SJCRH30 (cell line): ENCODE measurements at regions not wholly inside any gene's neighbourhood (a gene's known extent, or its start where the extent isn't known, plus 50 kb on each side); places are given as distances from the start of the nearest gene placed in this dataset.

ENCODE experiments used
- DNase-seq, 2 experiments: peaks; one replicate each; pipeline ENCODE4 v3.0.0-alpha.2; 2015 to 2020
- H3K27ac ChIP-seq: fragments of 250-450 bp; sonication (Bioruptor Pico); 2 replicates; pipeline ENCODE4 v1.5.1; 2020; ENCODE audit warnings: mild to moderate bottlenecking, moderate library complexity
- H3K27me3 ChIP-seq: fragments of 250-450 bp; sonication (Bioruptor Pico); 2 replicates; pipeline ENCODE4 v1.5.1; 2020; ENCODE audit warnings: mild to moderate bottlenecking, moderate library complexity
- H3K36me3 ChIP-seq: fragments of 250-450 bp; sonication (Bioruptor Pico); 2 replicates; pipeline ENCODE4 v1.5.1; 2020; ENCODE audit warnings: mild to moderate bottlenecking, moderate library complexity
- H3K4me1 ChIP-seq: fragments of 250-450 bp; sonication (Bioruptor Pico); 2 replicates; pipeline ENCODE4 v1.5.1; 2020; ENCODE audit warnings: mild to moderate bottlenecking, moderate library complexity
- H3K4me3 ChIP-seq: fragments of 250-450 bp; sonication (Bioruptor Pico); 2 replicates; pipeline ENCODE4 v1.5.1; 2020; ENCODE audit warnings: mild to moderate bottlenecking, moderate library complexity
- H3K9me3 ChIP-seq: fragments of 250-450 bp; sonication (Bioruptor Pico); replicated peaks from 2 replicates; pipeline ENCODE4 v1.5.1; 2020; ENCODE audit warnings: mild to moderate bottlenecking, moderate library complexity

- peaks cover 24% of the 10 kb centered on the region for H3K4me1 ChIP-seq
- no peak overlapping the region for H3K27ac ChIP-seq
- H3K36me3 ChIP-seq, result no peaks in the 10 kb centered on the region
- H3K27me3 ChIP-seq, result no peaks in the 10 kb centered on the region
- DNase-seq, result no peak
- no peak overlapping the region for H3K4me3 ChIP-seq
- H3K9me3 ChIP-seq, result no peaks in the 10 kb centered on the region
Measured at GRCh38 chr3:72666447-72666755, 181.8 kb downstream of the SHQ1 start.

GRCh38 chr3:72665701-72666446 lies 182.4 kb downstream of the SHQ1 start:
- no peak overlapping the region for H3K4me3 ChIP-seq
- no peaks in the 10 kb centered on the region for H3K36me3 ChIP-seq
- no peaks in the 10 kb centered on the region for H3K27me3 ChIP-seq
- peaks cover 30% of the 10 kb centered on the region for H3K4me1 ChIP-seq
- no peaks in the 10 kb centered on the region for H3K9me3 ChIP-seq
- peak in 1 of 2 experiments; percentile 26 for DNase-seq
- H3K27ac ChIP-seq, result no peak overlapping the region

DNA sequence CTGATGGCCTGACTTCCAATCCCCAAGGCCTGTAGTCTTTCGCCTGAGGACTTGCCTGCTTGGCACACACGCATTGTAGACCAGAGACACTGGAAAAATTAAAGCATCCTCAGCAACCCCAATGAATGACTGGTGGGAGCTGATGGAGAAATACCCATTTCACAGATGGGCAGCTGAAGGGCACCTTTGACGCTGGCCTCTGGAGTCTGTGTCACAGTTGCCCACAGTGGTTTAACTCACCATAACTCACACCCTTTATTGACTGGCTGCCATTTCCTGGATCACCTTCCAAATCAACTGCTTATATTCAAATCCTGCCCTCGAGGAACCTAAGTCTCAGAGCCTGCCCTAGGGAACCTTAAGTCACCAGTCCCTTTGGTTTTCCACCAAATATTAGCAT lies 183.1 kb downstream of the SHQ1 start:
- Histone ChIP-seq H3K9me3 (no peaks in the 10 kb centered on the region), H3K4me1 (peaks cover 37% of the 10 kb centered on the region), H3K4me3 (no peak overlapping the region), H3K36me3 (no peaks in the 10 kb centered on the region), H3K27ac (no peak overlapping the region), H3K27me3 (no peaks in the 10 kb centered on the region)
- DNase-seq, result no peak

GRCh38 chr3:72664184-72664975 lies 183.9 kb downstream of the SHQ1 start:
- H3K9me3 ChIP-seq, result no peaks in the 10 kb centered on the region
- H3K27me3 ChIP-seq, result no peaks in the 10 kb centered on the region
- H3K27ac ChIP-seq, result peak overlapping the region; percentile 61
- H3K4me1 ChIP-seq, result peaks cover 44% of the 10 kb centered on the region
- H3K4me3 ChIP-seq, result no peak overlapping the region
- H3K36me3 ChIP-seq, result no peaks in the 10 kb centered on the region
- no peak for DNase-seq

DNA sequence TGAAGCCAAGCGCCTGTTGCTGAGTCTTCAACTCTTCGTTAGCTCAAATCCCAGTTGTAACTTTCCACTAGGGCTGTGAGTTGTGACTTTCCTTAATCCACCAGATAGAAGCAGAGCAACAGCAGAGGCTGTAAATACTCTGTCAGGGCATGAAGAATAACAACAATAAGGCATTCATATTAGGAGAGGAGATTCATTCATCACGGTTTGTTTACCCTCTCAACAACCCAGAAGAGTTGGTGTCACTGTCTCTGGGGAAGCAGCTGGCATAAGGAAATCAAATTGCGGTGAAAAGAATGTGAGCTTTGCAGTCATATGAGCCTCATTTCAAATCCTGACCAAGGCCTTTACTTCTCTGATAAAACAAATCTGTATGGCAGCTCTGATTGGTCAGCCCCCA lies 184.8 kb downstream of the SHQ1 start:
- DNase-seq, result peak; percentile 74 to 91

DNA sequence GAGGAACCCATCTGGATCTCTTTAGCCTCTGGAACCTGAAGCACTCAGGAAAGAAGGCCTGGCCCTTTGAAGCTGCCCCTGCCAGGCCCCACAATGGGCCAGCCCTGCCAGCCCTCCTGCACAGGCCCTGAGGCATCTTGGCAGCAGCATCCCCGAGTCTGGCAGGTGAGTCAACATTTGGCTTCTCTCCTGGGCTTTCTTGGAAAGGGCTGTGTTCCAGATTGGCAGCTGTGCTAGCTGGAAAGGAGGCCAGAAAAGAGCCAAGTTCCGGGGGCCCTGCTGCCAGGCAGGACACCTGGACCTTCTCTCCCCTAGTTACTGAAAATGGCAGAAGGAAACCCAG lies 187.2 kb downstream of the SHQ1 start:
- Histone ChIP-seq H3K4me3 (no peak overlapping the region), H3K27ac (no peak overlapping the region), H3K36me3 (no peaks in the 10 kb centered on the region), H3K9me3 (no peaks in the 10 kb centered on the region), H3K27me3 (no peaks in the 10 kb centered on the region), H3K4me1 (peaks cover 47% of the 10 kb centered on the region)
- peak; percentile 54 to 68 for DNase-seq

More for the DNA sequence above, 184.8 kb downstream of the SHQ1 start:
- H3K4me1 ChIP-seq, result peaks cover 47% of the 10 kb centered on the region
- H3K9me3 ChIP-seq, result no peaks in the 10 kb centered on the region
- no peaks in the 10 kb centered on the region for H3K27me3 ChIP-seq
- H3K36me3 ChIP-seq, result no peaks in the 10 kb centered on the region
- peak overlapping the region; percentile 61 for H3K27ac ChIP-seq
- H3K4me3 ChIP-seq, result no peak overlapping the region

- Histone ChIP-seq H3K36me3 (no peaks in the 10 kb centered on the region), H3K9me3 (no peaks in the 10 kb centered on the region), H3K4me1 (peaks cover 47% of the 10 kb centered on the region), H3K4me3 (no peak overlapping the region), H3K27me3 (no peaks in the 10 kb centered on the region), H3K27ac (no peak overlapping the region)
- no peak for DNase-seq
Measured at GRCh38 chr3:72660270-72661114, 187.8 kb downstream of the SHQ1 start.

DNA sequence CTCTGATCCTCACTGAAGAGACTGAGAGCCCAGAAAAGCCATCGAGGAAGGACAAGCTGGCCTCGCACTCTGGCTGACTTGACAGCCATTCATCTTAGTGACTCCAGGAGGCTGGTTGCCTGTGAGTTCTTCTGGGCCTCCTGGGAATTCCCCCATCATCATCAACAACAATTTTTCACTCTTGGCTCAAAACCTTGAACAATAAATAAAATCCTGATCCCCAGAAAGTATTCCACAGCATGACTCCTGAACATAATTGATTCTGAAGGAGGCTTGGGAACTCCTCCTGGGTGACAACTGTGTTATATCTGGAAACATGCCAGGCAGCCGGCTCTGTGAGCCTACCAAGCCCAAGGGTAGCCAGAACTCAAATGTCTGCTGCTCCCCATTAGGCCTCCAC lies 188.6 kb downstream of the SHQ1 start:
- Histone ChIP-seq H3K27me3 (no peaks in the 10 kb centered on the region), H3K27ac (no peak overlapping the region), H3K4me1 (peaks cover 47% of the 10 kb centered on the region), H3K9me3 (no peaks in the 10 kb centered on the region), H3K36me3 (no peaks in the 10 kb centered on the region), H3K4me3 (no peak overlapping the region)
- peak; percentile 35 to 64 for DNase-seq

DNA sequence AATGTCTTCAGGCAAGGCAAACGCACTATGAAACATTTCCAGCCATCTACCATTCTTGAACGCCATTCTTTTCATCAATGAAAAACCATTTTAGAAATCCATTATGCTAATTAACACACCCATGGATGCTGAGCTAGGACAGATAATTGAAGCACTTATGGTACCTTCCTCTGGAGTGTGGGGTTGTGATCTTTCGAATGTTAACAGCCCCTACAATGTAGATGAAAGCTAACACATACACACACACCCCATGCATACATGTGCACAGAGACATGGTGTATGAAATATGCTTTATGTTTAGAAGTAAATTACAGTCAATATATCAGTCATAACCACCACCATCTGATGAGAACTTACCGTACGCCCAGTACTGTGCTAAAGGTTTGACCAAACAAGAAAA lies 189.1 kb downstream of the SHQ1 start:
- Histone ChIP-seq H3K27ac (no peak overlapping the region), H3K9me3 (no peaks in the 10 kb centered on the region), H3K4me1 (peaks cover 46% of the 10 kb centered on the region), H3K36me3 (no peaks in the 10 kb centered on the region), H3K4me3 (no peak overlapping the region), H3K27me3 (no peaks in the 10 kb centered on the region)
- DNase-seq, result no peak

DNA sequence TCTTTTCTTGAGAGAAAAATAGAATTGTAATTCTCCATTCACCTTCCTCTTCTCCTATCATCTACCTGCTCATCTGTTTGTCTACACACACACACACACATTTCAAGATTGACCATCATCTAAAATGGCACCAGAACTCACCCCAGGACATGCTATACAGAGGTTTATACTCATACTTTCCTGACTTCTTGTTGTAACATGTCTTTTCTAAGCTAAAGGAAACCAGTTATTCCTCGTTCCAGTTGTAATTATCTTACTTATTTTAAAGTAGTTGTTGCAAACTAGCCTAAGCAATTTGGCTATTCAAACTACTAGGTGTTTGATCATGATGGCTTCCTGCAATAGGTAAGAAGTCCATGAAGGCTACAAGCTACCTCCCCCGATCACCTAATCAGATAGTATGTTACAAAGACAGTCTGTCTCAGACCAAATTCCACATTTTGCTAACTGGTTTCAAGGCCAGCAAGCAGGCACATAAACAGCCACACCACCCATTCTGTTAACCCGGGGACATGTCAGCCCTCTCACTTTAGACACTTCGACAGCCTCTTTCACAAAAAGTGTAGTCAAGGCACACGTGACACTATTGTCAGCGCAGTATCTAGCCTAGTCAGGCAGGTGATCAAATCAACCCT lies 189.7 kb downstream of the SHQ1 start:
- no peaks in the 10 kb centered on the region for H3K27me3 ChIP-seq
- H3K4me1 ChIP-seq, result peaks cover 40% of the 10 kb centered on the region
- no peak overlapping the region for H3K27ac ChIP-seq
- H3K36me3 ChIP-seq, result no peaks in the 10 kb centered on the region
- no peaks in the 10 kb centered on the region for H3K9me3 ChIP-seq
- no peak for DNase-seq
- no peak overlapping the region for H3K4me3 ChIP-seq

DNA sequence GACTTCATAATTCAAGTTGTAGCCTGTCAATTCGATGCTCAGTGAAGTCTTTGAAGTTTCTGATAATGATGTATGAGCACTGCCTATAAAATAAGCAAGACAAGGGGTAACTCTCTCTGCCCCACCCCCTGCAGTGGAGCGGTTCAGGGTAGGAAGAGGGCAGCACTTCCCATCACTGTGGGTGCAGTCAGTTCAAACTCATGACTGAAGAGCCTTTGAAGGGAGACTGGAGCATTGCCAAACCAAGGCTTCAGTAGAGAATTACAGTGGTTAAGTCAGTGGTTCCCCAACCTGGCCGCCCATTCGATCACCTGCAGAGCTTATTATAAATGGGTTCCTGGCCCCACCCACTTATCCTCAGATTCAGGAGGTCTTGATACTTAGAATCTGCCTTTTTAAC lies 190.6 kb downstream of the SHQ1 start:
- peak in 1 of 2 experiments; percentile 15 for DNase-seq
- Histone ChIP-seq H3K27me3 (no peaks in the 10 kb centered on the region), H3K4me1 (peaks cover 31% of the 10 kb centered on the region)

DNA sequence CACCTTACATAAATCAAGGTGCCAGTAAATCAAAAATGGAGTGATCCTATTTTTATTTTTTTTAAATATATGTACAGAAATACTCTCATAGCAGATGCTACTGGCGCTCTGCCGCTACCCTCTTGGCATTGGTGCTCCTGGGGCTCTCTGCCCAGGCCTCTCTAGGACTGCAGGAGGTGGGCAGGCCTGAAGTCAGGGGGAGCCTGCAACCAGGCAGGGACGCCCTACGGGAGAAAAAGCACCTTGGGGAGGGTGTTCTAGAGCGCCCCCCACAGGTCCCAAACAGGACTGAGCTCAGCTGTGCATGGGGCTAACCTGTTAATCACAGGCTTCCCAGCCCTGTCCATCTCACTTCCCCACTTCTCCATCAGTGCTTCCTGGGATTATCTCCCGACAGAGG lies 192.5 kb downstream of the SHQ1 start:
- Histone ChIP-seq H3K27ac (no peak overlapping the region), H3K4me3 (no peak overlapping the region), H3K36me3 (no peaks in the 10 kb centered on the region), H3K9me3 (no peaks in the 10 kb centered on the region), H3K27me3 (no peaks in the 10 kb centered on the region), H3K4me1 (peaks cover 16% of the 10 kb centered on the region)
- no peak for DNase-seq

More for the DNA sequence above, 190.6 kb downstream of the SHQ1 start:
- Histone ChIP-seq H3K27ac (no peak overlapping the region), H3K9me3 (no peaks in the 10 kb centered on the region), H3K36me3 (no peaks in the 10 kb centered on the region), H3K4me3 (no peak overlapping the region)

DNA sequence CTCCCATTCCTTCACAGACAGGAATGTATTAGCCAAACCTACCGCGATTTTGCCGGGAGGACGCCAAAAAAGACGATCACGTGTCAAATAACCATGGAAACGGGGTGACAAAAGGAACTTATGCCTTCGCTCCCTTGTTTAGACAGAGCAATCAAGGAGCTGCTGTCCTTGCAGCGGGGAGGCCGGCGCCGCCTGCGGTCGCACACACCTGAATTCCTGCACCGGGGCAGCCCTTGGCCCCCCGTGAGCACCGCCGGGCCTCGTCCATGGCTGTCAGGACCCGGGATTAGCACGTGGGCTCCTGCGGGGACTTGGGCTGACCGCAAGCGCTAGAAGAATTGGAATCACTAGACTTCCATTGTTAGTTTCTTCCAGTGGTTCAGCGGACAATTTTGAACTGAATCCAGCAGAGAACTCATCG lies 193.1 kb downstream of the SHQ1 start:
- no peak for DNase-seq

DNA sequence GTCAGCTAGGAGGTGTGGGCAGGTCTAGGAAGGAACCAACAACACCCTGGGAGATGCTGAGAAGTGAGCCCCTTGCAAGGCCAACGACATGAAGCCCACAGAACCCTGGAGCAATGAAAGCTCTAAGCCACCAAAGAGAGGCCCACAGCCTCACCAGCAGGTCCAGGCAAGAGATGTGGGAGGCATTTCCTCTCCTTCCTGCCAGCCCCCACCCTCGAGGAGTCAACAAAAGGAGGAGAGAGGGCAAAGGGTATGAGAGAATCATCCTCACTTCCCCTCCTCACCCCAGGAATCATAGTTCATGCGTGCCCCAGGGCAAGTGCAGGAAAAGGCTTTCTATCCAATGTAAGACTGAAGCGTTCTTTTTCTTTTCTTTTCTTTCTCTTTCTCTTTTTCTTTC lies 195.8 kb downstream of the SHQ1 start:
- Histone ChIP-seq H3K27ac (no peak overlapping the region), H3K27me3 (no peaks in the 10 kb centered on the region), H3K4me3 (no peak overlapping the region), H3K4me1 (no peaks in the 10 kb centered on the region), H3K36me3 (no peaks in the 10 kb centered on the region), H3K9me3 (no peaks in the 10 kb centered on the region)
- DNase-seq, result no peak

More for the DNA sequence above, 193.1 kb downstream of the SHQ1 start:
- no peak overlapping the region for H3K27ac ChIP-seq
- no peaks in the 10 kb centered on the region for H3K36me3 ChIP-seq
- H3K4me3 ChIP-seq, result no peak overlapping the region
- no peaks in the 10 kb centered on the region for H3K9me3 ChIP-seq
- peaks cover 10% of the 10 kb centered on the region for H3K4me1 ChIP-seq
- H3K27me3 ChIP-seq, result no peaks in the 10 kb centered on the region

DNA sequence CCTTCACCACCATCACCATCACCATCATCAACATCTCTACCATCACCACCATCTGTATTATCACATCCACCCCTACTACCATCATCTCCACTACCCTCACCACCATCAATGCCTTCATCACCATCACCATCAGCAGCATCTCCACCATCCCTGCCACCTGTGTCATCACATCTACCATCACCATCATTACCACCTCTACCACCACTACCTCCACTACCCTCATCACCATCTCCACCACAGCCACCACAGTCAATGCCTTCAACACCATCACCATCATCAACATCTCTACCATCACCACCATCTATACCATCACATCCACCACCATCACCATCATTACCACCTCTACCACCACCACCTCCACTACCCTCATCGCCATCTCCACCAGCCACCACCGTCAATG lies 196.7 kb downstream of the SHQ1 start:
- DNase-seq, result no peak
- Histone ChIP-seq H3K4me3 (no peak overlapping the region), H3K27ac (no peak overlapping the region), H3K36me3 (no peaks in the 10 kb centered on the region), H3K27me3 (no peaks in the 10 kb centered on the region), H3K9me3 (no peaks in the 10 kb centered on the region), H3K4me1 (no peaks in the 10 kb centered on the region)
